ENCODE measurements at regions not wholly inside any gene's neighbourhood (a gene's known extent, or its start where the extent isn't known, plus 50 kb on each side); places are given as distances from the start of the nearest gene placed in this dataset.

GRCh38 chr4:123545667-123546572, 149.3 kb downstream of the SPRY1 start:
- DNase-seq, result no peak

GRCh38 chr4:123546573-123547060, 150.0 kb downstream of the SPRY1 start:
- no peak for DNase-seq

GRCh38 chr4:123547216-123548165, 150.9 kb downstream of the SPRY1 start:
- no peak for DNase-seq

GRCh38 chr4:123553279-123553678, 156.7 kb downstream of the SPRY1 start:
- no peak for DNase-seq

GRCh38 chr4:123553733-123554637, 157.4 kb downstream of the SPRY1 start:
- no peak for DNase-seq

GRCh38 chr4:123554801-123555232, 158.2 kb downstream of the SPRY1 start:
- DNase-seq, result no peak

- no peak for DNase-seq
Observed at GRCh38 chr4:123555233-123555806, 158.7 kb downstream of the SPRY1 start.

GRCh38 chr4:123555807-123556273, 159.2 kb downstream of the SPRY1 start:
- no peak for DNase-seq

- no peak for DNase-seq
Observed at GRCh38 chr4:123556526-123556925, 159.9 kb downstream of the SPRY1 start.

- DNase-seq, result no peak
Observed at GRCh38 chr4:123557857-123558536, 161.4 kb downstream of the SPRY1 start.

- DNase-seq, result no peak
Observed at GRCh38 chr4:123558865-123559264, 162.3 kb downstream of the SPRY1 start.

- DNase-seq, result no peak
Observed at GRCh38 chr4:123559955-123560871, 163.6 kb downstream of the SPRY1 start.

- DNase-seq, result no peak
Observed at GRCh38 chr4:123561525-123561924, 164.9 kb downstream of the SPRY1 start.

GRCh38 chr4:123562994-123563750, 166.6 kb downstream of the SPRY1 start:
- no peak for DNase-seq

- peak; percentile 66 for DNase-seq
Observed at GRCh38 chr4:123564758-123565346, 168.3 kb downstream of the SPRY1 start.

GRCh38 chr4:123568936-123569335, 172.3 kb downstream of the SPRY1 start:
- DNase-seq, result no peak

- no peak for DNase-seq
Observed at GRCh38 chr4:123569541-123569940, 172.9 kb downstream of the SPRY1 start.

- DNase-seq, result no peak
Observed at GRCh38 chr4:123573866-123574508, 177.4 kb downstream of the SPRY1 start.

Data from CD4-positive, alpha-beta T cell treated with Interleukin-4 for 1 hour (primary cell).